Stimulated activated CD4-positive, alpha-beta T cell treated with anti-CD3 and anti-CD28 coated beads, Interleukin-1b, Interleukin-23, amount 100 ng/mL, for 48 hours (primary cell): ENCODE measurements at regions not wholly inside any gene's neighbourhood (a gene's known extent, or its start where the extent isn't known, plus 50 kb on each side); places are given as distances from the start of the nearest gene placed in this dataset.
A peak's percentile ranks its signal among the peaks of the same experiment; 100 is the strongest.

Experiments
- DNase-seq: peaks from one replicate; pipeline ENCODE4 v3.0.0-alpha.2; 2020

- peak; percentile 51 for DNase-seq
Measured at GRCh38 chr4:184309241-184310170, 91.8 kb upstream of the ENPP6 start.

- DNase-seq = no peak
Measured at GRCh38 chr4:184306949-184307348, 89.3 kb upstream of the ENPP6 start.

- no peak for DNase-seq
Measured at GRCh38 chr4:184306470-184306869, 88.8 kb upstream of the ENPP6 start.

- no peak for DNase-seq
Measured at GRCh38 chr4:184300816-184301215, 83.1 kb upstream of the ENPP6 start.

GRCh38 chr4:184298254-184298653 is 80.6 kb upstream of the ENPP6 start:
- no peak for DNase-seq

- DNase-seq = no peak
Measured at GRCh38 chr4:184295206-184295605, 77.5 kb upstream of the ENPP6 start.

- DNase-seq = no peak
Measured at GRCh38 chr4:184294606-184295133, 77.0 kb upstream of the ENPP6 start.

- DNase-seq = no peak
Measured at GRCh38 chr4:184293552-184293951, 75.9 kb upstream of the ENPP6 start.

GRCh38 chr4:184292877-184293276 is 75.2 kb upstream of the ENPP6 start:
- DNase-seq = no peak

- DNase-seq = no peak
Measured at GRCh38 chr4:184292465-184292867, 74.8 kb upstream of the ENPP6 start.

- DNase-seq = no peak
Measured at GRCh38 chr4:184289179-184289535, 71.5 kb upstream of the ENPP6 start.

GRCh38 chr4:184288451-184289178 is 70.9 kb upstream of the ENPP6 start:
- DNase-seq = peak; percentile 61

- no peak for DNase-seq
Measured at GRCh38 chr4:184287697-184288255, 70.1 kb upstream of the ENPP6 start.

GRCh38 chr4:184286358-184286757 is 68.7 kb upstream of the ENPP6 start:
- DNase-seq = no peak

GRCh38 chr4:184284742-184285141 is 67.1 kb upstream of the ENPP6 start:
- DNase-seq = no peak

GRCh38 chr4:184284336-184284690 is 66.6 kb upstream of the ENPP6 start:
- DNase-seq = no peak

GRCh38 chr4:184283659-184284335 is 66.1 kb upstream of the ENPP6 start:
- DNase-seq = no peak

- DNase-seq = peak; percentile 55
Measured at GRCh38 chr4:184282895-184283654, 65.4 kb upstream of the ENPP6 start.

GRCh38 chr4:184282251-184282713 is 64.6 kb upstream of the ENPP6 start:
- DNase-seq = peak; percentile 77

- no peak for DNase-seq
Measured at GRCh38 chr4:184281231-184282139, 63.8 kb upstream of the ENPP6 start.

- peak; percentile 63 for DNase-seq
Measured at GRCh38 chr4:184280591-184281071, 63.0 kb upstream of the ENPP6 start.
